Activated naive CD4-positive, alpha-beta T cell treated with anti-CD3 and anti-CD28 coated beads, Interleukin-2, amount 50 U/mL, for 72 hours (primary cell): ENCODE measurements at regions not wholly inside any gene's neighbourhood (a gene's known extent, or its start where the extent isn't known, plus 50 kb on each side); places are given as distances from the start of the nearest gene placed in this dataset.

ENCODE experiments used
- ATAC-seq, 2 donors: fragments of 150-1000 bp; cut with Tn5 transposase; 2 replicates each; pipeline ENCODE4 v1.10.0; 2021; ENCODE audit warnings: mild to moderate bottlenecking in 2 of 2, moderate library complexity in 2 of 2
- DNase-seq, 2 donors: peaks; one replicate each; pipeline ENCODE4 v3.0.0; 2021 to 2022; ENCODE audit warnings: low spot score in 2 of 2
- H3K27ac Mint-ChIP-seq, 2 donors: one replicate each; pipeline ENCODE4 v1.8.0; 2022; ENCODE audit warnings: mild to moderate bottlenecking in 2 of 2, mixed read lengths in 2 of 2
- H3K36me3 Mint-ChIP-seq, 2 donors: one replicate each; pipeline ENCODE4 v1.8.0; 2022; ENCODE audit warnings: mixed read lengths in 2 of 2
- H3K9me3 Mint-ChIP-seq, 2 donors: one replicate each; pipeline ENCODE4 v1.8.0; 2022; ENCODE audit warnings: mixed read lengths in 2 of 2

DNA sequence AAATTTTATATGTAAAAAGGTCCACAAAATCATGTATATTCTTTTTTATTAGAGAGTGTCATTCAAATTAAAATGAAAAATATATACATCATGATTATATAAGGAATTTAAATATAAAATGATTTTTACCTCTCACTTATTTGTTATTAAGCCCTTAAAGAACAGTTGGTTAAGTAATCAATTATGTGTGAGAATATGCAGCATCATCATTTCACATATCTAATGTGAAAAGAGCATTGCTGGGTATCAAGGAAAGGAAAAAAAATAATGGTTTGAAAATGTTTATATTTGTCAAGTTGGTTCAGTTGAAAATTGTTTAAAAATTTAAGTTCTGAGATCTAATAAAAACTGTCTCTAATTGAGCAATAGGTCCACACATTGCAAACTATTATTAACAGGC, 363.6 kb upstream of the GRM3 start:
- no peak overlapping the region for H3K27ac Mint-ChIP-seq
- ATAC-seq (no peak), DNase-seq (no peak)
- H3K9me3 Mint-ChIP-seq: peaks cover 0 to 7% of the 10 kb centered on the region in 2 donors
- no peaks in the 10 kb centered on the region for H3K36me3 Mint-ChIP-seq

DNA sequence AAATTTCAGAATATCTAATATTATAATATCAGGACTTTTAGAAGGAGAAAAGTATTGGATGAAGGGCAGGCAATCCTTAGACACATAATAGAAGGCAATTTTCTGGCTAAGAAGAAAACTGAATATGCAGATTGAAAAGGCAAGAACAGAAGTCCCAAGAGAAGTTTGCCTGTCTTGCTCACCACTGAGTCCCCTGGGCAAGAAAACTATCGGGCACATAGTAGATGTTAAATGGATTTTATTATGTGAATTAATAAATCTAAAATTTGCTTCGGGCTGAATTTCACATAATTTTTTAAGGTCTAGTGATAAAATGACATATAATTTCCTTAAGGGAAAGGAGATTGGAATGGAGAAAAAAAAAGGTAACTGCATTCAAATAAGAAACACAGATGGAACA, 380.9 kb upstream of the GRM3 start:
- ATAC-seq: no peak
- H3K36me3 Mint-ChIP-seq: no peaks in the 10 kb centered on the region
- no peak for DNase-seq
- H3K27ac Mint-ChIP-seq: no peak overlapping the region
- H3K9me3 Mint-ChIP-seq: peaks cover 0 to 6% of the 10 kb centered on the region in 2 donors

DNA sequence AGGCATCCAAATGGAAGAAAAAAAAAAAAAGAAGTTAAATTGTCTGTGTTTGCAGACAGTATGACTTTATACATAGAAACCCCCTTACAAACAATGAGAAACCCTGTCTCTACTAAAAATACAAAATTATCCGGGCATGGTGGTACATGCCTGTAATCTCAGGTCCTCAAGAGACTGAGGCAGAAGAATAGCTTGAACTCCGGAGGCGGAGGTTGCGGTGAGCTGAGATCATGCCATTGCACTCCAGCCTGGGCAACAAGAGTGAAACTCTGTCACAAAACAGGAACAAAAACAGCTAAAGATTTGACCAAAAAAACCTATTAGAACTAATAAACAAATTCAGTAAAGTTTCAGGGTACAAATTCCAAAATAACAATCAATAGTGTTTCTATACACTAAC, 385.8 kb upstream of the GRM3 start:
- H3K36me3 Mint-ChIP-seq: no peaks in the 10 kb centered on the region
- no peak overlapping the region for H3K27ac Mint-ChIP-seq
- no peak for ATAC-seq
- DNase-seq: no peak
- H3K9me3 Mint-ChIP-seq: peaks cover 5 to 19% of the 10 kb centered on the region in 2 donors

DNA sequence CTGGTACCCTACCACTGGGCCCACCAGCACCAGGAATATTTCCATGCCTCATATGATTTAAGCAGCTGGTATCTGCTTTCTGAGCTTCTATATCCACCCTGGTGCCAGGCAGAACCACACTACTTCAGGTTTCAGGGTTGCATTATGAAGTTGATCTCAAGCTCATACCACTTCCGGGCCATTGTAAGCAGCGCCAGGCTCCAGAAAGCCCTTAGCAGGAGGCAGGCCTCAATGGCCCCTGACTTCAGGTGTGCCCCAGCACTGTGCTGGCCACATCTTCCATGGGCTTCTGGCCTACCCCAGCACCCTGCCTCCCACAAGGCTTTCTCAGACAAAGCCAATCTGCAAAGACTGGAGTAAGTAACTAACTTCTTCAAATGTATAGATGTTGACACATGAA, 391.3 kb upstream of the GRM3 start:
- ATAC-seq: no peak
- no peak for DNase-seq
- Mint-ChIP-seq H3K9me3 (peaks cover 14 to 32% of the 10 kb centered on the region in 2 donors), H3K27ac (no peak overlapping the region), H3K36me3 (peaks cover 0 to 4% of the 10 kb centered on the region in 2 donors)

DNA sequence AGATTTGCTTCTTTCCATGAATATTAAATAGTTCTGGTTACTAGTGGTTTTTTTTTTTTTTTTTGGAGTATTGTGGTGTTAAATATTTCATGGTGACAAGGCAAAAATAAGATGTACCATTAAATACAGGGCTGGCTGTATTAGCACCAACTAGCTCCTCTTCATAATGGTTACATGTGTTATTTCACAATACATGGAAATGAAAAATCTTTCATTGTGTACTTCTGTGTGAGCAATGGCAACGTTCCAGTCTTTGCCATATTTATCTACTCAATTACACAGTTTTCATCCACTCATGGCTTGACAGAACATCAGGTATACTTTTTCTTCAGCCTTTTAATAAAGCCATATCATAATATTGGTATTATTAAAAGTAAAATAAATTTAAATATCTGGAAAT, 394.7 kb upstream of the GRM3 start:
- no peak for ATAC-seq
- no peak for DNase-seq
- H3K36me3 Mint-ChIP-seq: peaks cover 0 to 4% of the 10 kb centered on the region in 2 donors
- H3K27ac Mint-ChIP-seq: no peak overlapping the region
- peaks cover 23 to 32% of the 10 kb centered on the region in 2 donors for H3K9me3 Mint-ChIP-seq

DNA sequence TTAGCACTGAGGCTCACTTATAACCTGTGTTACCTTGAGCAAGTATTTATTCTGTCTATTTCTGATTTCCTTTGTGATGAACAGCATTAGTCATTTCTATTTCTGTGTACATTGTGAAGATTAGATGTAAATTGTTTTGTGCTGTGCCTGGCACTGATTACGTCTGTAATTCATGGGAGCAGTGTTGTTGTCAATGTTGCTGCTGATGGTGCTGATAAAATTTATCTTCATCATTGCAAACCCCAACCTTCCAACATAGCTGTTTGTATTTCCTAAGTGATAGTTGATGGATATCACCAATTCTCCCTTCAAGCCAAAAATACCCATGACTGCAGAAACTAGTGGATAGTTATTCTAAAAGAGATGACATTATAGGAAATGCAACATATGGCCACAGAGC, 400.5 kb upstream of the GRM3 start:
- no peak overlapping the region for H3K27ac Mint-ChIP-seq
- H3K36me3 Mint-ChIP-seq: no peaks in the 10 kb centered on the region
- no peak for DNase-seq
- ATAC-seq: no peak
- H3K9me3 Mint-ChIP-seq: peaks cover 10 to 18% of the 10 kb centered on the region in 2 donors

DNA sequence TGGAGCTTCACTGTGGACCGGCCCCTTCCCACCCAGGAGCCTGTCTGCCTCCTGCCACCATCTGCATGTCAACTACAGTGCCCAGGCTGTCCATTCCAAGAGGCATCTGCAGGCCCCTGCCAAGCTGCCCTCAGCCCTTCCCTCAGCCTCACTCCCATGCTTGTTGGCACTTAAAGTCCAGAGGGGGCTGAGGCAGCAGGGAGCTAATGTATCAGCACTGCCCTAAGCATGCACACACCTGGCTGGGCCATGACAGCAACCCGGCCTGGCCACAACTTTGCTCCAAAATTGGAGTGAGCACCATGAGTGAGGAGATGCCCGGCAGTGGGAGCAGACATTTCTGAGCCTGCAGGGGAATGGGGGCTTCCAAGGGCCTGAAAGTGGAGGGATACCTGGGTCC, 417.5 kb upstream of the GRM3 start:
- peaks cover 0 to 20% of the 10 kb centered on the region in 2 donors for H3K36me3 Mint-ChIP-seq
- no peak overlapping the region for H3K27ac Mint-ChIP-seq
- H3K9me3 Mint-ChIP-seq: peaks cover 29 to 31% of the 10 kb centered on the region in 2 donors
- DNase-seq: no peak
- ATAC-seq: no peak

DNA sequence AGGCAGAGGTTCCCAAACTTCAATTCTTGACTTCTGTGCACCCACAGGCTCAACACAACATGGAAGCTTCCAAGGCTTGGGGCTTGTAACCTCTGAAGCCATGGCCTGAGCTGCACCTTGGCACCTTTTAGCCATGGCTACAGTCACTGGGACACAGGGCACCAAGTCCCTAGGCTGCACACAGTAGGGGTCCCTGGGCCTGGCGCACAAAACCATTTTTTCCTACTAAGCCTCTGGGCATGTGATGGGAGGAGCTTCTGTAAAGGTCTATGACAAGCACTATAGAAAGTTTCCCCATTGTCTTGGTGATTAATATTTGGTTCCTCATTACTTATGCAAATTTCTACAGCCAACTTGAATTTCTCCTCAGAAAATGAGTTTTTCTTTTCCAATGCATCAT, 420.9 kb upstream of the GRM3 start:
- no peak for ATAC-seq
- H3K9me3 Mint-ChIP-seq: peaks cover 20 to 29% of the 10 kb centered on the region in 2 donors

DNA sequence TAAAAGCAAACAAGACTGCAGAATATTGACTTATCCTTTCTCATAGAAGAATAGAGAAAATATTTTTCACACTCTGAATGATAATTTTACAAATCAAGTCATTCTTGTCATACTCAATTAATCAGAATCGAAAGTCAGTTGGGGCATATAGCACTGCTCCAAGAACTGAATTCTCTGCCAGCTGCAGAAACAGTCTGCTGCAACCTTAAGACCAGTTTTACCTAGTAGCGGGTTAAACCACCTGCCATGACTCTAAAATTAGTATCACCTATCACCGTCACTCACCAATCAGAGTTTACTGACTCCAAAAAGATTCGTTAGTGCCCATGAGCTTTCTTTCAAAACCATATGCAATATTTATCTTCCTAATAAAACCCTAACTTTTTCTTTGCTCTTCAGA, 429.0 kb upstream of the GRM3 start:
- no peak for ATAC-seq
- H3K9me3 Mint-ChIP-seq: no peaks in the 10 kb centered on the region

More for the DNA sequence above, 420.9 kb upstream of the GRM3 start:
- no peak for DNase-seq
- H3K36me3 Mint-ChIP-seq: peaks cover 0 to 6% of the 10 kb centered on the region in 2 donors
- no peak overlapping the region for H3K27ac Mint-ChIP-seq

DNA sequence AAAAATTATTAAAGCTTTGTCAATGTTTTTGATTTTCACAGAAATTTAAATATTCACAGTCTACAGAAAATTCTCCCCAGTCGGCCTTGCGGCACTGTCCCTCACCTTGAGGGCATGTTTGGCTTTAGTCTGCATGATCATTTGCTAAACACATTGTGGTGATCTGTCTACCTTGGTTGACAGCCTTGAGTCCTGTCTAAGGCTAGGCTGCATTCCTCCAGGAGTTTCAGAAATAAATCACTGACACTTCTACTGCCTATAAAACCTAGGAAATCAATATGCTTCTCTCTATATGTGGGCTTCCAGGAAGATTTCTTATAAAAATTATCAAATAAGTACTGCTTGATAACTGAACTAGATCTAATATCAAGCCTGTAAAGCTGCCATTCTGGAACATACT, 430.7 kb upstream of the GRM3 start:
- Mint-ChIP-seq H3K9me3 (no peaks in the 10 kb centered on the region), H3K27ac (no peak overlapping the region), H3K36me3 (no peaks in the 10 kb centered on the region)
- no peak for ATAC-seq
- no peak for DNase-seq

More for the DNA sequence above, 429.0 kb upstream of the GRM3 start:
- DNase-seq: no peak
- Mint-ChIP-seq H3K36me3 (no peaks in the 10 kb centered on the region), H3K27ac (no peak overlapping the region)

DNA sequence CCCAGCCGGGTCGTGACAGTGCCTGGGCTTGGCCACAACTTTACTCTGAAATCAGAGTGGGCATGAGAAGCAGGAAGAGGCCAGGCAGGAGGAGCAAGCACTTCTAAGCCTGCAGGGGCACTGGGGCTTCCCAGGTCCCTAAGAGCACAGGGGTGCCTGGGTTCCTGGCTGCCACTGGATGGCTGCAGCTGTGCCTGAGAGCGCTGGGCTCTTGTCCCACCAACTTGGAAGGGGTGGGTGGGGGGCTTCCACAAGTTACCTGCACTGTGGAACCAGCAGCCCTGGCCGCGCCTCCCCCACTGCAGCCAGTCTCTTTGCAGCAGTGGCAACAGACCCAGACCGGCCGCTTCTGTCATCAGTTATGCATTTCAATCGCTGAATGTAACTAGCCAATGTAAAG, 434.7 kb upstream of the GRM3 start:
- no peak for DNase-seq
- Mint-ChIP-seq H3K9me3 (peaks cover 0 to 3% of the 10 kb centered on the region in 2 donors), H3K36me3 (no peaks in the 10 kb centered on the region), H3K27ac (no peak overlapping the region)
- no peak for ATAC-seq

DNA sequence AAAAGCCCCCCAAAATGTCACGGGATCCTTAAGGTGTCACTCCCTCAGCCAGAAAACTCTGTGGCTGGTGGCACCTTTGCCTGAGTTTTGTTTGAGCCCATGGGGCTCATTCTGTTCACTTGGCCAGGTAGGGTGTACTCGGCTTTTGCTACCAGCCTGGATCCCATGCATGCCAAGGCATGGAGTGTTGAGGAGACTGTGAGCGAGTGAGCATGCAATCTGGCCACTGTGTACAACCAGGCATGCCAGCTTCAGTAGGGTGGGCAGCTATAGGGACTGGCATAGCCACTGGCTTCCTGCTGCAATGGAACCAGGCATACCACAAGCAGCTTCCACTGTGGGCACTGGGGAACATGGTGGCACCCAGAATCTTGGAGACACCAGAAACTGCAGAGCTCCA, 436.0 kb upstream of the GRM3 start:
- no peak for ATAC-seq
- no peaks in the 10 kb centered on the region for H3K36me3 Mint-ChIP-seq
- no peak for DNase-seq
- H3K9me3 Mint-ChIP-seq: peaks cover 0 to 3% of the 10 kb centered on the region in 2 donors
- H3K27ac Mint-ChIP-seq: no peak overlapping the region

DNA sequence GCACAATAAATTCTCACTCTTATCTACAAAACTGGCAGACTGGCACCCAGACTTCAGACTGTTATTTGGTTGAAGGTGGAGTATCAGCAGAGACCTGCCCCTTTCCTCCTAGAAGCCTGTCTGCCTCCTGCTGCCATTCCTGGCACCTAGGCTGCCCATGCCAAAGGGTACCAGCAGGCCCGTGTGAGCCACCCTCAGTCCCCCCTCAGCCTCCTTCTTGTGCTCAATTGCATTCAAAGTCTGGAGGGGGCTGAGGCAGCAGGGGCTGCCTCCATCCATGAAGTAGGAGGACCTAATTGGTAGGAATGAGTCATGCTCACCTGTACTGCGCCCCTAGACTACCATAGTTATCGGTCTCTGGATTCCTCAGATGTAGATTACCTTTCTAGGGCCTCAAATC, 440.9 kb upstream of the GRM3 start:
- Mint-ChIP-seq H3K27ac (no peak overlapping the region), H3K9me3 (peaks cover 0 to 3% of the 10 kb centered on the region in 2 donors), H3K36me3 (no peaks in the 10 kb centered on the region)
- ATAC-seq: no peak
- DNase-seq: no peak

DNA sequence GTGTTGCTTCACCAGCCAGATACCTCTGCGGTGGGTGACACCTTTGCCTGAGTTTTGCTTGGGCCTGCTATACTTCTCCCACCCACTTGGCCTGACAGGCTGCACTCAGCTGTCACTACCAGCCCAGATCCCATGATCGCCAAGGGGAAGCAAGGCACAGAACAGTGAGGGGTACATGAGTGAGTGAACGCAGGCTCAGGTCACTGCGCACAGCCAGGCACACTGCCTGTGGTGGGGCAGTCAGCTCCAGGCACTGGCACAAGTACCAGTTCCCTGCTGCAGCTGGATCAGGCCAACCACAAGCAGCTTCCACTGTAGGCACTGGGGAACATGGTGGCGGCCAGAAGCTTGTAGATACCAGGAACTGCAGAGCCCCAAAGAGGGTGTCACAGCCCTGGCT, 441.9 kb upstream of the GRM3 start:
- DNase-seq (no peak), ATAC-seq (no peak)
- Mint-ChIP-seq H3K27ac (no peak overlapping the region), H3K9me3 (peaks cover 0 to 3% of the 10 kb centered on the region in 2 donors), H3K36me3 (no peaks in the 10 kb centered on the region)

DNA sequence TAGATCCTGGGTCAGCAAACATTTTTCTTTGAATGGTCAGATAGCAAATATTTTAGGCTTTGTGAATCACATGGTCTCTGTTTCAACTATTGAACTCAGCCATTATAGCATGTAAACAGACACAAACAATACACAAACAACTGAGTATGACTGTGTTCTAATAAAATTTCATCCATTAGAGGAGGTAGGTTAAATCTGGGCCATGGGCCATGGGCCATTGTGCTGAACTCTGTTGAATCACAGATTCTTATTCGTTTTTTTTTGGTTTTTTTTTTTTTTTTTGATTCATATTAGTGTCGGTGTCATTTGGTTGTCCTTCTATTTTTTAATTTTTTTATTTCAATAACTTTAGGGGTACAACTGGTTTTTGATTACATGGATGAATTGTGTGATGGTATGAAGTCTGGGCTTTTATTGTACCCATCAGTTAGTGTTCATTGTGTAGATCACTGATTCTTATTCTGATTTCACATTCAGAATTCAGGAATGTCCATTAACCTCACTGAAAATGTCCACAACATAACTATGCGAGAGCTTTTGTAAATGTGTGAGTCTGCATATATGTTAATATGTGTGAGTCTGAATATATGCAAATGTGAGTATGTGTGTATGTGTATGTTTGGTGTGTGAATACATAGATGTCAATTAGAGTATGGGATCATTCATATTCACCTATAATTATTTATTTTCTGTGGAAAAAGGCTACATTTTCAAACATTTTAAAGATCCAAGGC, 443.7 kb upstream of the GRM3 start:
- ATAC-seq (no peak), DNase-seq (no peak)
- Mint-ChIP-seq H3K36me3 (no peaks in the 10 kb centered on the region), H3K27ac (no peak overlapping the region), H3K9me3 (peaks cover 0 to 4% of the 10 kb centered on the region in 2 donors)

DNA sequence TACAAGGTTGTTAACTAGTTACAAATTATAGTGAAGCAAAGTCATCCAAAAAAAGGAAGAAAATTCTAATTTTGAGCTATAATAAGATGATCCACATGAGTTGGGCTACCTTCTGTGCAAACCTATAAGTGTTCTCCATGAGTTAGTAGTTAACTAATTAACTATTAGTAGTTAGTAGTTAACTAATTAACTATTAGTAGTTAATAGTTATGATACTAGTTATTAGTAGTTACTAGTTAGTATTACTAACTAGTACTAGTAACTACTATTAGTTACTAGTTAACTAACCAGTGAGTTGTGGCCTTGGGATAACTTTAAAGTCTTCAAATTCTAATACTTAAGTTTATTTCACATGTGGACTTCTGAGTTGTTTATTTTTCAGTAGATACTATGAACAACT, 453.4 kb upstream of the GRM3 start:
- ATAC-seq (no peak), DNase-seq (no peak)
- H3K27ac Mint-ChIP-seq: no peak overlapping the region
- H3K9me3 Mint-ChIP-seq: peaks cover 10 to 11% of the 10 kb centered on the region in 2 donors
- no peaks in the 10 kb centered on the region for H3K36me3 Mint-ChIP-seq

DNA sequence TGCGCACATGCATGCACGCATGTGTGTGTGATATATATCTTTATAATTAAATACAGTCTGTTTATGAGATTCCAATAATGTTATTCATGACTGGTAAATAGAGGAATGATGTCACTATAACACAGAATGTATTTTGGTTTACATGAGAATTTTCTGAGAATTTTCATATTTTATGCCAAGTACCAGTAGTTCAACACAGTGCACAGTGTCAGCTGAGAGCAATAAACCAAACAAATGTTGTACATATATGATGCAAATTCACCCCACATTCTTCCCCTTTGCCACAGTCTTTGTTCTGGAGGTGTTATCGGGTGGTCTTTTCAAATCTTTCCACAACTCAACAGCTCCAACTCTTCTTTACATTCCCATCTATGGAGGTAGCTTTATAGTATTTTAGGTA, 462.2 kb upstream of the GRM3 start:
- Mint-ChIP-seq H3K9me3 (peaks cover 6 to 8% of the 10 kb centered on the region in 2 donors), H3K27ac (no peak overlapping the region), H3K36me3 (no peaks in the 10 kb centered on the region)
- ATAC-seq (no peak), DNase-seq (no peak)

DNA sequence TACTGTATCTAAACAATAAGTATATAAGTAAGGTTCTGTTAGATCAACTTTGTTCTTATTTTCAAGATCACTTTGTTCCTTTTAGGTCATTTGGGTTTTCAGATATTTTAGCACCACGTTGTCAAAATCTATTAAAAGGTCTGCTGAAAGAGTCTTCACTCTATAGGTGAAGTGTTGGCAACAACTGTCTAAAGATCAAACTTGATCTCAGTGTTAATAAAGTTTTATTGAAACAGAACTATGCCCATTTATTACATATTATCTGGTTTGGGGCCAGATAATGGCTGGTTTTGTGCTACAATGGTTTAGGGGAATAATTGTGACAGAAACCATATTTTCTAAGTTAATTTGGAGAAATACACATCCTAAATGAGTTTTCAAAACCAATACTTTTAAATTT, 478.9 kb upstream of the GRM3 start:
- no peak for ATAC-seq
- DNase-seq: no peak
- Mint-ChIP-seq H3K36me3 (no peaks in the 10 kb centered on the region), H3K9me3 (peaks cover 8 to 21% of the 10 kb centered on the region in 2 donors), H3K27ac (no peak overlapping the region)
